ENCODE measurements at regions not wholly inside any gene's neighbourhood (a gene's known extent, or its start where the extent isn't known, plus 50 kb on each side); places are given as distances from the start of the nearest gene placed in this dataset.

- DNase-seq (ENCODE audit: extremely low read depth, low read depth): no peak
Measured at GRCh38 chr12:113688313-113688712, 216.6 kb upstream of the LHX5 start.

- DNase-seq (ENCODE audit: extremely low read depth, low read depth): no peak
Measured at GRCh38 chr12:113684908-113685782, 213.5 kb upstream of the LHX5 start.

GRCh38 chr12:113684053-113684907 is 212.6 kb upstream of the LHX5 start:
- DNase-seq (ENCODE audit: extremely low read depth, low read depth): no peak

- DNase-seq (ENCODE audit: extremely low read depth, low read depth): no peak
Measured at GRCh38 chr12:113683574-113683973, 211.9 kb upstream of the LHX5 start.

GRCh38 chr12:113680868-113681267 is 209.2 kb upstream of the LHX5 start:
- no peak for DNase-seq (ENCODE audit: extremely low read depth, low read depth)

DNA sequence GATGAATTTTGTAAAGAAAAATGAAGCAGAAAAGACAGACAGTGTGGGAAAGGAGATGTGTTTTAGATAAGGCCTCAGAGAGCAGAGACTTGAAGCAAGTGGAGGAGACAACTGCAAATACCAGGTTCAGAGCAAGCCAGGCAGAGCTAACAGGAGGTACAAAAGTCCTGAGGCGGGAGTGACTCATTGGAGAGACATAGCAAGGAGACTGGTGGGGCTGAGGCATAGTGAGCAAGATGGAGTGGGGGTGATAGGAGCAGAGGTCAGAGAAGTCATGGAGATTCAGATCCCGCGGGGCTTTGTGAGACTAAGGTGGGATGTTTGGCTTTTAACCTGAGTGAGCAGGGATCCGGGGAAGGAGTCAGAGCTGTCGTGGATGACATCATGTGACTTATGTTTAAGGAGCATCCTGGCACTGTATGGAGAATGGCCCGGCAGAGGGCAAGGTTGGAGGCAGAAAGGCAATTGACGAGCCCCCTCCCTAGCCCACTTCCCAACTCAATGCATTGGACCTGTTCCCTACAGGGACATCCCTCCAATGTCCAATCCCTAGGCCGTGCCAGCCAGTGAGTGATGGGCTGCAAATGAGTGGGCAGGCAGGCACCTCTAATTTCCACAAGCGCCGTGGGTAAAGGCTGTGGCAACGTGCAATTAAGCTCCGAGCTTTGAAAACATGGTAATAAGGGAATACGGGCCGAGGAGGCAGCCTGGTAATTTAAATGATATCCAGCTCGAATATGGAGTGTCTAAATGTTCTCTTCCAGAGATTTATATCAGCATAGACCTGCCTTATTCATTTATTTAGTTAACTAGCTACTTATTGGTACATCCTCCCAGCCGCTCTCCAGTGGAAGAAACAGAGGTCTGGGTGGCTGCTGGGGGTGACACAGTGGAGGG is 206.8 kb upstream of the LHX5 start:
- DNase-seq (ENCODE audit: extremely low read depth, low read depth): no peak

- DNase-seq (ENCODE audit: extremely low read depth, low read depth): no peak
Measured at GRCh38 chr12:113676547-113676946, 204.9 kb upstream of the LHX5 start.

- DNase-seq (ENCODE audit: extremely low read depth, low read depth): no peak
Measured at GRCh38 chr12:113676117-113676516, 204.4 kb upstream of the LHX5 start.

GRCh38 chr12:113674996-113675395 is 203.3 kb upstream of the LHX5 start:
- DNase-seq (ENCODE audit: extremely low read depth, low read depth): no peak

- DNase-seq (ENCODE audit: extremely low read depth, low read depth): no peak
Measured at GRCh38 chr12:113674302-113674701, 202.6 kb upstream of the LHX5 start.

- no peak for DNase-seq (ENCODE audit: extremely low read depth, low read depth)
Measured at GRCh38 chr12:113673458-113674238, 202.0 kb upstream of the LHX5 start.

- DNase-seq (ENCODE audit: extremely low read depth, low read depth): no peak
Measured at GRCh38 chr12:113670742-113671141, 199.1 kb upstream of the LHX5 start.

GRCh38 chr12:113667676-113668356 is 196.1 kb upstream of the LHX5 start:
- no peak for DNase-seq (ENCODE audit: extremely low read depth, low read depth)

- no peak for DNase-seq (ENCODE audit: extremely low read depth, low read depth)
Measured at GRCh38 chr12:113667095-113667494, 195.4 kb upstream of the LHX5 start.

- DNase-seq (ENCODE audit: extremely low read depth, low read depth): no peak
Measured at GRCh38 chr12:113666223-113666622, 194.6 kb upstream of the LHX5 start.

DNA sequence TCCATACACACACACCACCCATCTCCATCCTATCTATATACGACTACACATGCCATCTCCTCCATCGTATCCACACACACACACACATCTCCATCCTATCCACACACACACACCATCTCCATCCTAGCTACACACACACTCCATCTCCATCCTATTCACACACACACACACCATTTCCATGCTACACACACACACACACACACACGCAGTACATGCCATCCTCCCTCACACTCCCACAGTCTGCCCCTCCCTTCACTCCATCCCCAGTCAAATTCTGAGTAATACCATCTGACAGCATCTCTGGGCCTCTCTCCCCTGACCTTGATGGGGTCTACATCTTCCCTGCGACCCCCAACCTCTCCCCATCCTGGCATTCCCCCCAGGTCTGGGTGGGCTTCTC is 193.8 kb upstream of the LHX5 start:
- DNase-seq (ENCODE audit: extremely low read depth, low read depth): no peak

DNA sequence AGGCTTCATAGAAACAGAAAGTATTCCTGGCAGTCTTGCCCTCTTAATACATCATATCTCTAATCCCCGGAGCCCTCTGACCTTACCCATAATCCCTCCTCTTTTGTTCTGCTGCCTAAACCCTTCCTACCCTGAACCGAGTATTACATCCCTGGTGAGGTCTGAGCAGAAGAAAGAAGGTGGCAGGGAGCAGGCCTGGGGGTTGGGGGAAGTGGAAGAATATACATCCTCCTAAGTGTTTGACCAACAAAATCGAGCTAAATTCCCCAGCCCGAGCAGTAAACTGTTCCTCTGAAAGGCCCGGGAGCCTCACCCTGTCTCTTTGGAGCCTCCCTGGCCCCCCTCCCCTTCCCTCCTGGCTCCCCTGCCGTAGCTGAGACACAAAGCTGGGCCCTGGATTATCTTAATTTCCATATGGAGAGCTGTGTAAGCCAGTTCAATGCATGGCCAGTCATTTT is 192.6 kb upstream of the LHX5 start:
- DNase-seq (ENCODE audit: extremely low read depth, low read depth): no peak

- DNase-seq (ENCODE audit: extremely low read depth, low read depth): no peak
Measured at GRCh38 chr12:113663396-113663795, 191.7 kb upstream of the LHX5 start.

DNA sequence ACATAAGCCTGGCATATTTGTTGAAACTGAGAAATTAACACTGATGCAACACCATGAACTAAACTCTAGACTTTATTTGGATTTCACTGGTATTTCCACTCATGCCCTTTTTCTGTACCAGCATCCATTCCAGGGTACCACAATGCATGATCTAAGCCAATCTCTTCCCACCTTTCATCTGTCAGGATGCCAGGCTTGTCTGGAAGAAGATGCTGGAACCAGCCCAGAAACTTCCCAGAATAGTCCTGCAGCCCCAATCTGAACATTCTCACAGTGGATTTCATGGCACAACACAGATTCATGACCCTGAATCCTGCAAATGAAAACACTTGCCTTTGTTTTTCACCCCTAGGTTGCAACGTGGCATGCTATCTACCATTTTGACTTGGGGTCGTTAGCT is 189.3 kb upstream of the LHX5 start:
- no peak for DNase-seq (ENCODE audit: extremely low read depth, low read depth)

Data from NCI-H460 (cell line).